Panc1 (cell line): ENCODE measurements at regions not wholly inside any gene's neighbourhood (a gene's known extent, or its start where the extent isn't known, plus 50 kb on each side); places are given as distances from the start of the nearest gene placed in this dataset.

ENCODE experiments used
- CTCF ChIP-seq: fragments of 450-650 bp; IDR thresholded peaks from 2 replicates; pipeline ENCODE4 v1.5.1; 2017; ENCODE audit warnings: mild to moderate bottlenecking
- POLR2AphosphoS5 ChIP-seq: IDR thresholded peaks from 2 replicates; pipeline ENCODE4 v1.6.1; 2012; ENCODE audit warnings: mild to moderate bottlenecking, low read depth, low read length, moderate library complexity
- SIN3A ChIP-seq: IDR thresholded peaks from 2 replicates; pipeline ENCODE4 v1.6.1; 2012; ENCODE audit warnings: low read depth, mild to moderate bottlenecking, low read length, moderate library complexity, borderline replicate concordance; ENCODE audit not compliant: insufficient read depth
- TF ChIP-seq, protein P1 (sequence below), 2 experiments: IDR thresholded peaks; 2 replicates each; pipeline ENCODE4 v1.6.1; 2011 to 2012; ENCODE audit warnings: low read depth in 2 of 2, control low read depth in 1 of 2, low read length in 1 of 2, mild to moderate bottlenecking in 1 of 2, moderate library complexity in 1 of 2; ENCODE audit not compliant: insufficient read depth in 1 of 2

- TF ChIP-seq CTCF (no peak), SIN3A (no peak), POLR2AphosphoS5 (no peak)
- TF ChIP-seq, protein P1, sequence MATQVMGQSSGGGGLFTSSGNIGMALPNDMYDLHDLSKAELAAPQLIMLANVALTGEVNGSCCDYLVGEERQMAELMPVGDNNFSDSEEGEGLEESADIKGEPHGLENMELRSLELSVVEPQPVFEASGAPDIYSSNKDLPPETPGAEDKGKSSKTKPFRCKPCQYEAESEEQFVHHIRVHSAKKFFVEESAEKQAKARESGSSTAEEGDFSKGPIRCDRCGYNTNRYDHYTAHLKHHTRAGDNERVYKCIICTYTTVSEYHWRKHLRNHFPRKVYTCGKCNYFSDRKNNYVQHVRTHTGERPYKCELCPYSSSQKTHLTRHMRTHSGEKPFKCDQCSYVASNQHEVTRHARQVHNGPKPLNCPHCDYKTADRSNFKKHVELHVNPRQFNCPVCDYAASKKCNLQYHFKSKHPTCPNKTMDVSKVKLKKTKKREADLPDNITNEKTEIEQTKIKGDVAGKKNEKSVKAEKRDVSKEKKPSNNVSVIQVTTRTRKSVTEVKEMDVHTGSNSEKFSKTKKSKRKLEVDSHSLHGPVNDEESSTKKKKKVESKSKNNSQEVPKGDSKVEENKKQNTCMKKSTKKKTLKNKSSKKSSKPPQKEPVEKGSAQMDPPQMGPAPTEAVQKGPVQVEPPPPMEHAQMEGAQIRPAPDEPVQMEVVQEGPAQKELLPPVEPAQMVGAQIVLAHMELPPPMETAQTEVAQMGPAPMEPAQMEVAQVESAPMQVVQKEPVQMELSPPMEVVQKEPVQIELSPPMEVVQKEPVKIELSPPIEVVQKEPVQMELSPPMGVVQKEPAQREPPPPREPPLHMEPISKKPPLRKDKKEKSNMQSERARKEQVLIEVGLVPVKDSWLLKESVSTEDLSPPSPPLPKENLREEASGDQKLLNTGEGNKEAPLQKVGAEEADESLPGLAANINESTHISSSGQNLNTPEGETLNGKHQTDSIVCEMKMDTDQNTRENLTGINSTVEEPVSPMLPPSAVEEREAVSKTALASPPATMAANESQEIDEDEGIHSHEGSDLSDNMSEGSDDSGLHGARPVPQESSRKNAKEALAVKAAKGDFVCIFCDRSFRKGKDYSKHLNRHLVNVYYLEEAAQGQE (IDR thresholded peaks at IDR 0.05; ENCODE audit: insufficient read depth in 1 of 2, low read depth in 2 of 2, low read length in 1 of 2): no peak
Observed at GRCh38 chr3:75305901-75306300, 358.2 kb upstream of the FRG2C start.
